H1 (cell line): ENCODE measurements at regions not wholly inside any gene's neighbourhood (a gene's known extent, or its start where the extent isn't known, plus 50 kb on each side); places are given as distances from the start of the nearest gene placed in this dataset.

Experiments
- EGR1 ChIP-seq: IDR thresholded peaks from 2 replicates; pipeline ENCODE4 v1.6.1; 2011; ENCODE audit warnings: low read depth, low read length, borderline replicate concordance
- HDAC2 ChIP-seq, 2 experiments: fragments of 300-600 bp in 1 of 2; sonication (generic) in 1 of 2; IDR thresholded peaks; 2 replicates each; pipeline ENCODE4 v1.6.1; 2011 to 2012; ENCODE audit warnings: low read depth in 2 of 2, low read length in 2 of 2, mild to moderate bottlenecking in 2 of 2, moderate library complexity in 2 of 2, borderline replicate concordance in 1 of 2, inconsistent platforms in 1 of 2
- TAF7 ChIP-seq: optimal IDR thresholded peaks from 2 replicates; pipeline ENCODE3; 2011; ENCODE audit warnings: low read depth, mild to moderate bottlenecking, inconsistent platforms, low read length, moderate library complexity, borderline replicate concordance

GRCh38 chr11:115682888-115683287 is 178.7 kb upstream of the CADM1 start (continued):
- no peak for TF ChIP-seq EGR1
- TF ChIP-seq HDAC2 (IDR thresholded peaks at IDR 0.05; ENCODE audit: borderline replicate concordance in 1 of 2, low read depth in 2 of 2, low read length in 2 of 2) = no peak
- TF ChIP-seq TAF7 = no peak
